ENCODE measurements at regions not wholly inside any gene's neighbourhood (a gene's known extent, or its start where the extent isn't known, plus 50 kb on each side); places are given as distances from the start of the nearest gene placed in this dataset.

- no peak overlapping the region for H2AFZ ChIP-seq (ENCODE audit: low read length)
- H3K4me3 ChIP-seq (replicated peaks in 1 of 4; ENCODE audit: control extremely low read depth in 1 of 4, insufficient read depth in 1 of 4, low read depth in 3 of 4, low read length in 4 of 4) = no peak overlapping the region
- H3K27me3 ChIP-seq (ENCODE audit: control insufficient read depth, insufficient read depth, low read length) = no peaks in the 10 kb centered on the region
- no peaks in the 10 kb centered on the region for H3K79me2 ChIP-seq (ENCODE audit: control insufficient read depth, insufficient read depth, low read length)
- no peaks in the 10 kb centered on the region for H3K36me3 ChIP-seq (ENCODE audit: control insufficient read depth, insufficient read depth, low read length)
- DNase-seq (ENCODE audit: low read depth in 2 of 2) = no peak
- TF ChIP-seq EZH2 (IDR thresholded peaks at IDR 0.05; ENCODE audit: low read length, missing control alignments) (no peak), CTCF (conservative IDR thresholded peaks at IDR 0.05 in 1 of 2, IDR thresholded peaks at IDR 0.05 in 1 of 2; ENCODE audit: low read depth in 1 of 2, low read length in 2 of 2) (no peak)
- no peak overlapping the region for H3K27ac ChIP-seq (ENCODE audit: insufficient read depth, low read length)
- no peak overlapping the region for H3K9ac ChIP-seq (ENCODE audit: insufficient read depth, low read length)
- H3K4me2 ChIP-seq (ENCODE audit: extremely low read depth, insufficient read depth, low read length) = no peak overlapping the region
- no peaks in the 10 kb centered on the region for H3K9me3 ChIP-seq (ENCODE audit: control insufficient read depth, insufficient read depth, low read depth, low read length)
- H3K4me1 ChIP-seq (ENCODE audit: control insufficient read depth, extremely low read depth, insufficient read depth, low read length) = no peaks in the 10 kb centered on the region
- H4K20me1 ChIP-seq (ENCODE audit: control insufficient read depth, extremely low read depth, insufficient read depth, low read length) = no peaks in the 10 kb centered on the region
Measured at GRCh38 chr5:20515606-20516005, 527.6 kb upstream of the CDH18 start.

- no peak overlapping the region for H2AFZ ChIP-seq (ENCODE audit: low read length)
- no peaks in the 10 kb centered on the region for H4K20me1 ChIP-seq (ENCODE audit: control insufficient read depth, extremely low read depth, insufficient read depth, low read length)
- H3K27ac ChIP-seq (ENCODE audit: insufficient read depth, low read length) = no peak overlapping the region
- no peak for TF ChIP-seq CTCF (conservative IDR thresholded peaks at IDR 0.05 in 1 of 2, IDR thresholded peaks at IDR 0.05 in 1 of 2; ENCODE audit: low read depth in 1 of 2, low read length in 2 of 2)
- no peak for TF ChIP-seq EZH2 (IDR thresholded peaks at IDR 0.05; ENCODE audit: low read length, missing control alignments)
- DNase-seq (ENCODE audit: low read depth in 2 of 2) = peak in 1 of 2 donors; percentile 9
- H3K4me1 ChIP-seq (ENCODE audit: control insufficient read depth, extremely low read depth, insufficient read depth, low read length) = no peaks in the 10 kb centered on the region
- no peak overlapping the region for H3K4me2 ChIP-seq (ENCODE audit: extremely low read depth, insufficient read depth, low read length)
- H3K36me3 ChIP-seq (ENCODE audit: control insufficient read depth, insufficient read depth, low read length) = no peaks in the 10 kb centered on the region
- H3K79me2 ChIP-seq (ENCODE audit: control insufficient read depth, insufficient read depth, low read length) = no peaks in the 10 kb centered on the region
- H3K9me3 ChIP-seq (ENCODE audit: control insufficient read depth, insufficient read depth, low read depth, low read length) = no peaks in the 10 kb centered on the region
- no peak overlapping the region for H3K4me3 ChIP-seq (replicated peaks in 1 of 4; ENCODE audit: control extremely low read depth in 1 of 4, insufficient read depth in 1 of 4, low read depth in 3 of 4, low read length in 4 of 4)
- no peaks in the 10 kb centered on the region for H3K27me3 ChIP-seq (ENCODE audit: control insufficient read depth, insufficient read depth, low read length)
- no peak overlapping the region for H3K9ac ChIP-seq (ENCODE audit: insufficient read depth, low read length)
Measured at GRCh38 chr5:20514145-20514544, 526.1 kb upstream of the CDH18 start.

- Histone ChIP-seq H3K9ac (ENCODE audit: insufficient read depth, low read length) (no peak overlapping the region), H3K4me1 (ENCODE audit: control insufficient read depth, extremely low read depth, insufficient read depth, low read length) (no peaks in the 10 kb centered on the region)
Measured at GRCh38 chr5:20500546-20500945, 512.5 kb upstream of the CDH18 start.

More at GRCh38 chr5:20500546-20500945, 512.5 kb upstream of the CDH18 start:
- Histone ChIP-seq H3K4me3 (replicated peaks in 1 of 4; ENCODE audit: control extremely low read depth in 1 of 4, insufficient read depth in 1 of 4, low read depth in 3 of 4, low read length in 4 of 4) (no peak overlapping the region), H4K20me1 (ENCODE audit: control insufficient read depth, extremely low read depth, insufficient read depth, low read length) (no peaks in the 10 kb centered on the region), H3K27me3 (ENCODE audit: control insufficient read depth, insufficient read depth, low read length) (no peaks in the 10 kb centered on the region), H3K79me2 (ENCODE audit: control insufficient read depth, insufficient read depth, low read length) (no peaks in the 10 kb centered on the region), H3K27ac (ENCODE audit: insufficient read depth, low read length) (no peak overlapping the region), H2AFZ (ENCODE audit: low read length) (no peak overlapping the region), H3K4me2 (ENCODE audit: extremely low read depth, insufficient read depth, low read length) (no peak overlapping the region), H3K9me3 (ENCODE audit: control insufficient read depth, insufficient read depth, low read depth, low read length) (no peaks in the 10 kb centered on the region), H3K36me3 (ENCODE audit: control insufficient read depth, insufficient read depth, low read length) (no peaks in the 10 kb centered on the region)
- TF ChIP-seq EZH2 (IDR thresholded peaks at IDR 0.05; ENCODE audit: low read length, missing control alignments) (no peak), CTCF (conservative IDR thresholded peaks at IDR 0.05 in 1 of 2, IDR thresholded peaks at IDR 0.05 in 1 of 2; ENCODE audit: low read depth in 1 of 2, low read length in 2 of 2) (no peak)
- no peak for DNase-seq (ENCODE audit: low read depth in 2 of 2)

Data from fibroblast of lung (primary cell).